RWPE1 (cell line): ENCODE measurements at regions not wholly inside any gene's neighbourhood (a gene's known extent, or its start where the extent isn't known, plus 50 kb on each side); places are given as distances from the start of the nearest gene placed in this dataset.
A peak's percentile ranks its signal among the peaks of the same experiment; 100 is the strongest.

ENCODE experiments used
- CTCF ChIA-PET: fragments of 350-600 bp; sonication (Branson Sonifier 250); formaldehyde crosslinking; extraction: SDS; loops from one replicate; lab custom pipeline; 2021; lab: Yijun Ruan, JAX
- POLR2A ChIA-PET: fragments of 400-600 bp; formaldehyde crosslinking; extraction: SDS; loops from one replicate; lab custom pipeline; 2020; ENCODE audit warnings: antibody characterized with exemption; ENCODE audit not compliant: low non-redundant PET; lab: Yijun Ruan, JAX
- DNase-seq: peaks from one replicate; pipeline ENCODE4 v3.0.0; 2012; ENCODE audit warnings: low spot score
- H3K27ac ChIP-seq: fragments of 450-650 bp; 2 replicates; pipeline ENCODE4 v1.5.1; 2017
- TF ChIP-seq, protein P1 (sequence below): fragments of 450-650 bp; conservative IDR thresholded peaks from 2 replicates; pipeline ENCODE4 v1.5.1; 2017; ENCODE audit warnings: low read depth, mild to moderate bottlenecking

DNA sequence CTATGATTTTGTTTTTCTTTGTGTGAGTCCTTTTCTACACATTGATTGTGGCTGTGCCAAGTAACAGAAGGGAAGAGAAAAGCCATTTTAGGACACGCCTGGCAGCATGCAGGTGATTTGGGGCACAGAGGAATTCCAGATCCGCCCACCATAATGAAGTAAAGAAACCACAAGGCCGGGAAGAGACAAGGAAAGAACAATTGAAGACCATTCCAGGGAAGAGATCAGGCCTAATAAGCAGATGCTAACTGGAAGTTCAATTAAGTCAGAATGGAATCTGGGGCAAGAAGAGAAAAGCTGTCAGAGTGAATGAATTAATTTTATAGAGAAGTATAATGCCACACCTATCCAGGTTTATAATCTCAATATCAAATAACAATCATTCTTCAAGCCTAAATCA is 110.2 kb upstream of the ISL1 start:
- TF ChIP-seq, protein P1, sequence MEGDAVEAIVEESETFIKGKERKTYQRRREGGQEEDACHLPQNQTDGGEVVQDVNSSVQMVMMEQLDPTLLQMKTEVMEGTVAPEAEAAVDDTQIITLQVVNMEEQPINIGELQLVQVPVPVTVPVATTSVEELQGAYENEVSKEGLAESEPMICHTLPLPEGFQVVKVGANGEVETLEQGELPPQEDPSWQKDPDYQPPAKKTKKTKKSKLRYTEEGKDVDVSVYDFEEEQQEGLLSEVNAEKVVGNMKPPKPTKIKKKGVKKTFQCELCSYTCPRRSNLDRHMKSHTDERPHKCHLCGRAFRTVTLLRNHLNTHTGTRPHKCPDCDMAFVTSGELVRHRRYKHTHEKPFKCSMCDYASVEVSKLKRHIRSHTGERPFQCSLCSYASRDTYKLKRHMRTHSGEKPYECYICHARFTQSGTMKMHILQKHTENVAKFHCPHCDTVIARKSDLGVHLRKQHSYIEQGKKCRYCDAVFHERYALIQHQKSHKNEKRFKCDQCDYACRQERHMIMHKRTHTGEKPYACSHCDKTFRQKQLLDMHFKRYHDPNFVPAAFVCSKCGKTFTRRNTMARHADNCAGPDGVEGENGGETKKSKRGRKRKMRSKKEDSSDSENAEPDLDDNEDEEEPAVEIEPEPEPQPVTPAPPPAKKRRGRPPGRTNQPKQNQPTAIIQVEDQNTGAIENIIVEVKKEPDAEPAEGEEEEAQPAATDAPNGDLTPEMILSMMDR = no peak
- no peak for DNase-seq
- ChIA-PET POLR2A (no interaction called here), CTCF (interaction anchor here (0.6 kb wide), 1 partner anchor 110 kb away, joined by 3 read pairs; no protein-coding TSS in a partner anchor)
- no peak overlapping the region for H3K27ac ChIP-seq

DNA sequence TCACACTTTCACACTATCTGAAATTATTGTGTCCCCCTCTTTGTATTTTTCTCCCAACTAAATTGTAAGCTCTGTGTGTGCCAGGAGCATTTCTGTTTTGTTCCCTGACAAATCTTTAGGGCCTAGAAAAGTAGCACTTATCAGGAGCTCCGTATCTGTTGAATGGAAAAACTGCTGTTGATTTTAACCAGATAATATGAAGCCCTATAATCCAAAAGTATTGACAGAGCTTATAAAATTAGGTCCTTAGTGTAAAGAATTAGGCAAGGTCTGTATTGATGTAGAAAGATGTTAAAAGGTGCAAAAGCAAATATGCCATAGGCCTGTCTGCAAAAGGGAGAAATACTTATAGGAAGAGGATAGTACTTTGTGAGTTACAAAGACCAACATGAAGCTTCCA is 109.4 kb upstream of the ISL1 start:
- no peak for DNase-seq
- POLR2A ChIA-PET = no interaction called here
- no peak overlapping the region for H3K27ac ChIP-seq
- CTCF ChIA-PET = interaction anchor here (0.6 kb wide), 1 partner anchor 44 kb away, joined by 3 read pairs; no protein-coding TSS in a partner anchor
- TF ChIP-seq, protein P1 = no peak

DNA sequence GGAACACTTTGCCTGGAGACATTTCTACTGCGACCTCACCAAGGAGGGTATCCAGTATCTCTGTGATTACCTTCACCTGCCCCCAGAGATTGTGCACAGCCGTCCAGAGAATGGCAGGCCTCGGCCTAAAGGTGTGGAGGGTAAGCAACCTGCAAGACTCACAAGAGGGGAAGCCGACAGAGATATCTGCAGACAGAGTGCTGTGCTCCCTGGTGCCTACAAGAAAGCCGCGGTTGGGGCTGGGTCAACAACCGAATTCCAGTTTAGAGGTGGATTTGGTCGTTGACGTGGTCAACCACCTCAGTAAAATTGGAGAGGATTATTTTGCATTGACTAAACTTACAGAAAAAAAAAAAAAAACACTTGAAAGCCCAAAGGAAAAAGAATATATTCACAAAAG is 107.8 kb upstream of the ISL1 start:
- POLR2A ChIA-PET = no interaction called here
- DNase-seq = no peak
- H3K27ac ChIP-seq = no peak overlapping the region
- CTCF ChIA-PET = no interaction called here
- TF ChIP-seq, protein P1 = no peak

DNA sequence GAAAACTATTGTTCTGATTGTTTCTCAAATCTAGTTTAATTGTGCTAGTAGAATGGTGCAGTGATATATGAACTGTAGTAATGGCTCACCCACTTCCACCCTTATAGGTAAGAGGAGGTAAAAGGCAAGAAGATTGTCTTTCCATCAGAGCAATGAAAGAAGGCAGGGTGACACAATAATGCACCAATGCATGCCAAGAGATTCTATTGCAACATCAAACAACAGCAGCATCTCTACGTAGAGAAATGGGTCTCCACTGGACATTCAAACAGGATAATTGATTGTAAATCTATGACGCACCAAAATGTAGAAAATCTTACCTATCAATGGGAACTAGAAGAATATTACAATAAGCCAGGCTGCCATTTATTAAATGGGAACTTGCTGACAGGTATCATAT is 107.0 kb upstream of the ISL1 start:
- TF ChIP-seq, protein P1 = no peak
- ChIA-PET POLR2A (no interaction called here), CTCF (no interaction called here)
- no peak overlapping the region for H3K27ac ChIP-seq
- DNase-seq = no peak

DNA sequence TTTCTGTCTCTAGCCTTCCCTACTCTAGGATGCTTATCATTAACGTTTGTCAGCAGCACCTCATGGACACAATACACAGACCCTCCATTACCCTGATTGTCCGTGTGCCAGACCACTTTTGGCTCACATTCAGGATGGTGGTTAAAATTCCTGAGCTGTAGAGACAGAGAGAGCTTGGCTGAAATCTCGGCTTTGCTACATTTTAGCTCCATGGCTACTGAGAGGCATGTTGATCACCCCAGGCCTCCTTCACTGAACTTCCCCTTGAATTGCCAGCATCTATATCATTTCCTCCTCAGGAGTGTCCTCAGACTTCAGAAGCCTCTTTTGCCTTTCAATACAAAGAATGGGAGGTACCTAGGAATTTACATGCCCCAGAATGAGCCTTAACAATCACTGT is 104.7 kb upstream of the ISL1 start:
- TF ChIP-seq, protein P1 = no peak
- POLR2A ChIA-PET = no interaction called here
- no peak for DNase-seq
- CTCF ChIA-PET = interaction anchor here (0.6 kb wide), 1 partner anchor 9 kb away, joined by 3 read pairs; no protein-coding TSS in a partner anchor
- H3K27ac ChIP-seq = no peak overlapping the region

DNA sequence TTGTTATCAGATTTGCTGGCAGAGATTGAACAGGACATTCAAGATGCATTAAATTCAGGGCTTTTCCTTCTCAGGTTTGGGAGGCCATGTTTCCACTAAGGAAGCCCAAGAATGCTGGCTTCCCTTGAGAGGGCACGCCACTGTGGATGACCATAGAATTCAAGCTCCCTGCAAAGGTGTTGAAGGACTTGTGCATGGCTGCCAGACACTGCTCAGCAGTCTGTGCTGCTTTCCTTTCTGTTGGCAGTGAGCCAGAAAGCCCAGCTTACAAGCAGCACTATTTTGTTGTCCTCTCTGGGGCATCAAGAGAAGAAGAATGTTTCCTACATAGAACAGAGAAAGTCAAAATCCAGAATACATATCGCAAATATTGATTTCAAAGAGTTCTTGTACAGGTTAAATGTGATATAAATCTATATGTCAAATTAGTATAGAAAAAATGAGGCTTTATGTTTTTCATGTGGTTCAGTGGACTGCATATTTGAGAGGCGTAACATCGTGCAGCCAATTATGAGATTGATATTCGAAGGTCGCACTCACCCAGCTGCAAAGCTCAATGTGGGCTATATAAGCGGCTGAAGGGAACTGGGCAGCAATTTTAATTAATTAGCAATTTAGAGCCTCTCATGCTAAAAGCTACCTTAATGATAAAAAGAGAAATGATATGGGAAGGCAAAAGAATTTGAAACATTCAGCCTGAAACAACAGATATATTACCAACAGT is 103.1 kb upstream of the ISL1 start:
- DNase-seq = peak; percentile 5
- POLR2A ChIA-PET = no interaction called here
- H3K27ac ChIP-seq = no peak overlapping the region
- CTCF ChIA-PET = interaction anchor here (0.5 kb wide), 1 partner anchor 668 kb away, joined by 3 read pairs; no protein-coding TSS in a partner anchor
- TF ChIP-seq, protein P1 = no peak
